Cerebellar nuclear complex (tissue), 1 donor: ENCODE measurements at regions not wholly inside any gene's neighbourhood (a gene's known extent, or its start where the extent isn't known, plus 50 kb on each side); places are given as distances from the start of the nearest gene placed in this dataset.
"Not testable (repeated sequence)": the region's sequence is repeated elsewhere in the genome, so short reads cannot be mapped to it uniquely, and the experiment has no call there.

Experiments used
- DNase-seq, 2 experiments: peaks; one replicate each; lab custom pipeline; 2025; lab: John Stamatoyannopoulos, UW

DNA sequence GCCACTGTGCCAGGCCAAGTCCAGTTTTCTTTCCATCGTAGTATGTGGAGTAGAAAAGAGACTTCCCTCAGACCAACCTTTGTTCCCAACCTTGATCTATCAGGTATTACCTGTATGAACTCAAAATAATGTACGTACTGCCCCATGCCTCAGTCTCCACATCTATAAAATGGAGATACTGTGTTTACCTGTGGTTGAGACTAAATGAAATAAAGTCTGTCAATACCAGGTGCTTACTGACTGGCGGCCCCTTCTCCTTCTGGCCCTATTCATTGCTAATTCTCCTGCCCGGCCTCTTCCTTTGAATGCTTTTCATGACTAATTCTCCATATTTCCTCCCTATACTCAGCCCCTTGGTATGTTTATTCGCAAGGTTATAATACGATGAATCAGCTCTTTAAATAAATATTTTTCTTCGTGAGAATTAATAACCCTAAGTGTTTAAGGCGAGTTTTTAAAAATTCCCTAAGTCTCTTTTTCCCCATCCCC lies 89.6 kb upstream of the BASP1 start:
- no peak for DNase-seq

GRCh38 chr5:17129093-17129849 lies 88.2 kb upstream of the BASP1 start:
- DNase-seq = no peak

GRCh38 chr5:17130302-17130701 lies 87.1 kb upstream of the BASP1 start:
- DNase-seq = not testable (repeated sequence)

DNA sequence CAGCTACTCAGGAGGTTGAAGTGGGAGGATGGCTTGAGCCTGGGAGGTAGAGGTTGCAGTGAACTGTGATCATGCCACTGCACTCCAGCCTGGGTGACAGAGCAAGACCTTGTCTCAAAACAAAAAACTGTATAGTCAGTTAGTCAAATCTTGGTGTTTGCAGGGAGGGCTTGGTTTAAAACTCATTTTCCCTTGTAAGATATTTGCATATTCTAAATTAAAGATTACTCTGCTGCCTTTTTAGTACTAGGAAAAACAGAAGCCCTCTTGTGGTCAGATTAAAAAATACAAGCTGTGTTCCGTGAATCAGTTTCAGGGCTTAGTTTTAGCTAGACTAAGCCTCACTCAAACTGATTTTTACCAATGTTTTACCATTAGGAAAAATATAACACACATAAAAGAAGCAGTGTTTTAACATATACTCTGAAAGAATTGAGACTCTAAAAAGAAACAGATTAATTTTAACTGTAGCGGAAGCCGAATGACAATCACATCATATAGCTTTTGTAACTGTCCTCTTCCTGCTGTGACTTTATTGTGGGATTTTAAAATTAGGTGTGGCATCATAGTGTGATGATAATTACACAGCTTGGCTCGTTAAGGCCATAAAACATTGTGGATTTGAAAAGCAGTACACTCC lies 84.9 kb upstream of the BASP1 start:
- DNase-seq = no peak

- no peak for DNase-seq
These were observed 82.4 kb upstream of the BASP1 start for GRCh38 chr5:17135050-17135449.

- no peak for DNase-seq
These were observed 74.1 kb upstream of the BASP1 start for GRCh38 chr5:17143335-17143734.

DNA sequence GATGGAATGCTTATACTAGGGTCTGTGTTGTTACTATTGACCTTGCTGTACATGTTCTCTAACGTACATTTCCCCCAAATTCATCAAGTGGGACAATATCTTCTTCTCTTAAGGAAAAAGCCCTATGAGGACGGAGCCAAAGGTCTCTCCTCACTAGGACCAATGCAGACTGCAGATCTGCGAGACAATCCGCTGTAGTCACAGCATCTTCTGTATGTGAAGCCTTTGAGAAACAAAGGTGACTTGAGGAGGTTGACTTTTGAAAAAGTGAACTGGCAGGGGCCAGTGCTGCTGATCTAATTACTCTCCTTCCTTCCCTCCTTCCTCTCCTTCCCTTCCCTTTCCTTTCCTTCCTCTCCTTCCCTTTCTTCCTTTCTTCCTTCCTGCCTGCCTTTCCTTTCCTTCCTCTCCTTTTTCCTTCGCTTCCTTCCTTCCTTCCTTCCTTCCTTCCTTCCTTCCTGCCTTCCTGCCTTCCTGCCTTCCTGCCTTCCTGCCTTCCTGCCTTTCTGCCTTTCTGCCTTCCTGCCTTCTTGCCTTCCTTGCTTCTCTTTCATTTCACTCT lies 71.1 kb upstream of the BASP1 start:
- no peak for DNase-seq

GRCh38 chr5:17147170-17147569 lies 70.3 kb upstream of the BASP1 start:
- no peak for DNase-seq

DNA sequence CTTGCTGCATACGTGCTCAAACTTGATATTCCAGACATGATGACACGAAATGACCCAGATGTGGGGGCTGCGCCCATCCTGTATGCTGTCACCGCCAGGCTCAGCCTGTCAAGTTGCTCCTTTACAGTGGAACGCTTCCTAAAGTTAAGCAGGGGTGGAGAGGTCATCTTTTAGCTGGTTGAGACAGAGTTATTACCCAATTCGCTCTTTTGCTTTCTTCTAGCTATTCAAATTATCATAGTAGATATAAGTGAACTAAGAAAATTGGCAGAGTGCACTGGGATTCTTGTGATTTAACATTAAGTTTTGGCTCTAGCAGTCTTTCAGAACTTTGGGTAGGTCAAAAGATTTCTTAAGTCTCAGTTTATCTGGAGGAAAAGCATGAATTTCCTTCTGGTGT lies 69.8 kb upstream of the BASP1 start:
- DNase-seq = no peak

- no peak for DNase-seq
These were observed 69.0 kb upstream of the BASP1 start for GRCh38 chr5:17148481-17148880.

DNA sequence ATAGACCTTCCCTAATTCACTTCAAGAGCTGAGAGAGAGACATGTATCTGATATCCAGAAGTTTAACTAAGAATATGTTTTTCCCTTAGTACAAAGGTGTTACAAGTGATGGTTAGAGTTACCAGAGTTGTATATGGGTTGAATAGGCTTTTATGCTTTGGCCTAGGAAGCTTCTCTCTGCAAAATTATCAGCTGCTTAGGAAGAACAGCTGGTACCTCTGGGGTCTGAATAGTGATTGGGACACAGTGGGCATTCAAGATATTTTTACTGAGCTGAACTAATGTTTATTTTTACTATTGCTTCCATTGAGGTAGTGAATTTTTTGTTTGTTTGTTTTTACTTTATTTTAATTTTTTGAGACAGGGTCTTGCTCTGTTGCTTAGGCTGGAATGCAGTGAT lies 67.6 kb upstream of the BASP1 start:
- DNase-seq = no peak

GRCh38 chr5:17150531-17150930 lies 66.9 kb upstream of the BASP1 start:
- no peak for DNase-seq

GRCh38 chr5:17151686-17152085 lies 65.7 kb upstream of the BASP1 start:
- DNase-seq = no peak

- DNase-seq = no peak
These were observed 63.0 kb upstream of the BASP1 start for GRCh38 chr5:17154211-17154996.

DNA sequence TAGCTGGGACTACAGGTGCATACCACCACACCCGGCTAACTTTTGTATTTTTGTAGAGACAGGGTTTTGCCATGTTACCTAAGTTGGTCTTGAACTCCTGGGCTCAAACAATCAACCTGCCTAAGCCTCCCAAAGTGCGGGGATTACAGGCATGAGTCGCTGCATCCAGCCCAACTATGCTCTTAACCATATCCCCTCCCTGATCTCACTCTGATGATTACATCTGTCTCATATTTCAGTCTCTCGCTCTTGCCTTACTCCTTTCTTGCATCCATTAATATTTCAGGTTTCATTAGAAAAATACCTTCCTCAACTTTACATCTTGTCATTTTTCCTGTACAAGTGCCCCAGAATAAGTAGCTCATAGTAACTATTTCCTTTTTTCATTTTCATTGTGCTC lies 61.0 kb upstream of the BASP1 start:
- DNase-seq = no peak

GRCh38 chr5:17157294-17157693 lies 60.1 kb upstream of the BASP1 start:
- no peak for DNase-seq

- no peak for DNase-seq
These were observed 59.4 kb upstream of the BASP1 start for GRCh38 chr5:17157916-17158529.

DNA sequence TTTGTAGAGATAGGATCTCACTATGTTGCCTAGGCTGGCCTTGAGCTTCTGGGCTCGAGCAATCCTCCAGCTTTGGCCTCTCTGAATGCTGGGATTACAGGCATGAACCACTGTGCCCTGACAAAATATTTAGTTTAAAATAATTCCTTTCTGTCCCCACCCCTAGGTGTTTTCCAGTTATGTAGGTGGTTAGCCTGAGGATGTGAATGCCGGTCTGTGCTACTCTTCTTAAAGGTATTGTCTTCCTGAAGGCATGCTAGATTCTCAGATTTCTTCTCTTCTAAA lies 56.7 kb upstream of the BASP1 start:
- DNase-seq = no peak

DNA sequence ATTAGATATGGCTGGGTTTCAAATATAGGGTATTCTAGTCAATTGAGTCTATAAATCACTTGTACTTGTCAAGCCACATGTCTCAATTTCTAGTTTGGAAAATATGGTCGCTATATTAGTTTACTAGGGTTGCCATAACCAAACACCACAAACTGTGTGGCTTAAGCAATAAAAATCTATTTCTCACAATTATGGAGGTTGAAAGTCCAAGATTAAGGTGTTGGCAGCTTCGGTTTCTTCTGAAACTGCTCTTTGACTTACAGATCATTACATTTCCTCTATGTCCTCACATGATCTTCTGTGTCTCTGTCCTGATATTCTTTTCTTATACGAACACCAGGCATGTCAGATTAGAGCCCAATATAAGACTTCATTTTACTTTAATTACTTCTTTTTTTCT lies 55.8 kb upstream of the BASP1 start:
- no peak for DNase-seq

DNA sequence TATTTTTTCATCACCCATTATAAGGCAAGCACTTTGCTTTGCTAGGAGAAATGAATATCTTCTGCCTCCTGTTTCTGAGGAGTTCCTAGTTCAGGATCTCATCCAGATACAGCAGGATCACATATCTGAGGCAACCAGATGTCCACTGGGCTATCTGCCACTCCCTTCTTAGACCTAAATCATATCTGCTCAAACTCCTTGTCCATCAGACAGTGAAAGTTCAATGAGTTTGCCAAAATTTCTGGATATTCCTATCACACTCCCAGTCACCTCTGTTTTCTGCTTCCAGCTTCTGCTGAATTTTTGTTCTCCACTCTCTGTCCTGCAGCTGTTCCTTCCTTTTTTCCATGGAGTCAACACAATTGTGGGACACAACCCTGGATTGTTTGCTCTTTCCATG lies 54.2 kb upstream of the BASP1 start:
- no peak for DNase-seq

GRCh38 chr5:17167171-17167891 lies 50.1 kb upstream of the BASP1 start:
- DNase-seq = no peak
